ENCODE measurements at regions not wholly inside any gene's neighbourhood (a gene's known extent, or its start where the extent isn't known, plus 50 kb on each side); places are given as distances from the start of the nearest gene placed in this dataset.

DNA sequence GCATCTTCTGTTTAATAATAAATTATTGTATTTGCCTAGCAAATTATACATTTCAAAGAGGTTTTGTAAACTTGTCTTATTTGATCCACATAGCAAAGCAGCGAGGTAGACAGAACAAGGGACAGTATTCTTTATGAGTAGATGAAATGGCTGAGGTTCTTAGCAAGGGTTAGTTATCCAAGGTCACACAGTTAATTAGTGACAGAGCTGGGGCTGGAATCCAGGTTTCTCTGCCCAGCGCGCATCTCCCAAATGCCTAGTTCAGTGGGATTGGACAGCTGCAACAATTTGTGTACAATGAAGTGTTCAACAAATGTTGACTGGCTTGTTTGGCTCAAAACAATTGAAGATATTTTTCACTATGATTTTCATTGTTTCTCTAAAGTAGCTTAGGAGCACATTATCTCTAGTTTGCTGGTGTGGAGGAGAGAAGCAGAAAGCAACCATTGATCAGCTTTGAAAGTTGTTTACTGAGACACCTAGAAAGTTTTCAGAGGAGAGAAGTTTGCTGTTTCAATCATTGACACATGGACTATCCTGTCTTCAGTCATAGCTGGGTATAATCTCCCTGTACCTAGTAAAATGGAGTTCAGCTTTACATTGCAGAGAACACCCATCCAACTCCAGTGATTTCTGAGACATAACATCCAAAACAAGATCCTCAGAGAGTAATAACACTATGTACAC is 270.6 kb downstream of the FAT3 start:
- H3K27ac ChIP-seq (ENCODE audit: low read depth, low read length) = no peak overlapping the region
- H3K4me1 ChIP-seq (ENCODE audit: control insufficient read depth, insufficient read depth, low read length, unreplicated experiment) = no peaks in the 10 kb centered on the region
- H2AFZ ChIP-seq (ENCODE audit: low read length, unreplicated experiment) = no peak overlapping the region

DNA sequence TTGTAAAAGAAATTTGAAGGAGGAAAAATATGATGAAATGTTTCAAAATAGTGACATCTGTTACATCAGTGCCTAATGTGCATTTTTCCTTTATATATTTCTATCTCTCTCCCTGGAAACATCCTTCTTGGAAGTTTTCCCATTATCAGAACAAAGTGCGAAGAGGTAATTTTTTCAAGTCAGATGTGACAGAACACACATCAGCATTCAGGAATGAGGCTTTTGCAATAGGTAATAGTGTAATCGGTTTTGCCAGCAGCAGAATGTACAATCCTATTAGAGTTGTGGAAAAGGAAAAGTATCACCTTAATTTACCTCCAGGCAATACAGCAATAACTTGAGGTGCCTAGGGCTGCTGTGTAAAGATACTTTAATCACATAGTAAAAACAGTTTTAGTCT is 275.8 kb downstream of the FAT3 start:
- H2AFZ ChIP-seq (ENCODE audit: low read length, unreplicated experiment) = no peak overlapping the region
- H3K4me3 ChIP-seq (ENCODE audit: low read depth, low read length) = no peak overlapping the region
- H3K36me3 ChIP-seq (ENCODE audit: insufficient read depth, low read length) = no peaks in the 10 kb centered on the region
- no peaks in the 10 kb centered on the region; the same call in 1 of the 2 replicates for H3K27me3 ChIP-seq (ENCODE audit: insufficient read depth, low read length)
- H3K4me1 ChIP-seq (ENCODE audit: control insufficient read depth, insufficient read depth, low read length, unreplicated experiment) = no peaks in the 10 kb centered on the region
- no peaks in the 10 kb centered on the region for H3K79me2 ChIP-seq (ENCODE audit: control insufficient read depth, insufficient read depth, low read length, unreplicated experiment)
- no peak overlapping the region for H3K27ac ChIP-seq (ENCODE audit: low read depth, low read length)

More for the DNA sequence above, 270.6 kb downstream of the FAT3 start:
- H3K36me3 ChIP-seq (ENCODE audit: insufficient read depth, low read length) = no peaks in the 10 kb centered on the region
- no peaks in the 10 kb centered on the region for H3K79me2 ChIP-seq (ENCODE audit: control insufficient read depth, insufficient read depth, low read length, unreplicated experiment)
- H3K27me3 ChIP-seq (ENCODE audit: insufficient read depth, low read length) = no peaks in the 10 kb centered on the region
- no peak overlapping the region for H3K4me3 ChIP-seq (ENCODE audit: low read depth, low read length)

GRCh38 chr11:92501066-92501739 is 276.6 kb downstream of the FAT3 start:
- Histone ChIP-seq H3K36me3 (ENCODE audit: insufficient read depth, low read length) (no peaks in the 10 kb centered on the region), H3K27ac (ENCODE audit: low read depth, low read length) (no peak overlapping the region), H3K79me2 (ENCODE audit: control insufficient read depth, insufficient read depth, low read length, unreplicated experiment) (no peaks in the 10 kb centered on the region)

GRCh38 chr11:92504004-92504403 is 279.4 kb downstream of the FAT3 start:
- Histone ChIP-seq H3K27me3 (ENCODE audit: insufficient read depth, low read length) (no peaks in the 10 kb centered on the region; the same call in 1 of the 2 replicates), H3K4me3 (ENCODE audit: low read depth, low read length) (no peak overlapping the region), H3K79me2 (ENCODE audit: control insufficient read depth, insufficient read depth, low read length, unreplicated experiment) (no peaks in the 10 kb centered on the region), H2AFZ (ENCODE audit: low read length, unreplicated experiment) (no peak overlapping the region), H3K4me1 (ENCODE audit: control insufficient read depth, insufficient read depth, low read length, unreplicated experiment) (no peaks in the 10 kb centered on the region), H3K27ac (ENCODE audit: low read depth, low read length) (no peak overlapping the region), H3K36me3 (ENCODE audit: insufficient read depth, low read length) (no peaks in the 10 kb centered on the region)

More at GRCh38 chr11:92501066-92501739, 276.6 kb downstream of the FAT3 start:
- no peak overlapping the region for H2AFZ ChIP-seq (ENCODE audit: low read length, unreplicated experiment)
- no peaks in the 10 kb centered on the region; the same call in 1 of the 2 replicates for H3K27me3 ChIP-seq (ENCODE audit: insufficient read depth, low read length)
- no peaks in the 10 kb centered on the region for H3K4me1 ChIP-seq (ENCODE audit: control insufficient read depth, insufficient read depth, low read length, unreplicated experiment)
- no peak overlapping the region for H3K4me3 ChIP-seq (ENCODE audit: low read depth, low read length)

DNA sequence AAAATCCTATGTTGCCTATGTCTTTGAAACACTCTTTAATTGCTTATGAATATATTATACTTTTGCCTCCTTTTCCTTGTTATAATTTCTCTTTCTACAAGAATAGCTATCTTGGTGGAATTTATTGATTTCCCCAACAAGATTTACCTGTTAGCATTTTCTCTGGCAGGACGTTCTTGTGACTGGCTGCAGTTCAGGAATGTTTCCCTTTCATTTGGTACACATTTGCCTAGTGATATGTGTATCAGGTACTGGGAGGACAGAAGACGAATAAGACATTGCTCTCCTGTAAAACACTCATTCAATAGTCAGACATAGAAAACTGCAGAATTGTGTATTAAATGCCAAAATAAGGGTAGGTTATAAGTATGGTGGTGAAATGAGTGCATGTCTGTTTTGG is 279.9 kb downstream of the FAT3 start:
- Histone ChIP-seq H3K36me3 (ENCODE audit: insufficient read depth, low read length) (no peaks in the 10 kb centered on the region), H3K4me3 (ENCODE audit: low read depth, low read length) (no peak overlapping the region), H3K27me3 (ENCODE audit: insufficient read depth, low read length) (no peaks in the 10 kb centered on the region; the same call in 1 of the 2 replicates), H2AFZ (ENCODE audit: low read length, unreplicated experiment) (no peak overlapping the region), H3K79me2 (ENCODE audit: control insufficient read depth, insufficient read depth, low read length, unreplicated experiment) (no peaks in the 10 kb centered on the region), H3K27ac (ENCODE audit: low read depth, low read length) (no peak overlapping the region), H3K4me1 (ENCODE audit: control insufficient read depth, insufficient read depth, low read length, unreplicated experiment) (no peaks in the 10 kb centered on the region)

DNA sequence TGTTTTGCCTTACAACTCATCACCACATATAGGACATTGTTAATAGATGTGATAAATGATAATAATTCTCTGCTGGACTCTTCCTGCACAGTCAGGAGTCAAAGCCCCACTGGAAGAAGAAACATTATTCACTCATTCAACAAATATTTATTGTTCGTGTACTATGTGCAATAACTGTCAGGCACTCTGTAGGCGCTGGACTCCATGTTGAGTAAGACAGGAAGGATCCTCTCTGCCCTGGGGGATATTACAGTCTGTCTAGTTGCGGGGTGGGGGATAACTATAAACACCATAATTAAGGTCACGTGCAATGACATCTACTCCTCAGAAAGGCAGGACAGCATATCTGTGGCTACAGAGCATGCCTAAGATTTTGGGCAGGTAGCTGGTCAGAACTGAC is 281.1 kb downstream of the FAT3 start:
- Histone ChIP-seq H3K36me3 (ENCODE audit: insufficient read depth, low read length) (no peaks in the 10 kb centered on the region), H3K4me1 (ENCODE audit: control insufficient read depth, insufficient read depth, low read length, unreplicated experiment) (no peaks in the 10 kb centered on the region), H3K79me2 (ENCODE audit: control insufficient read depth, insufficient read depth, low read length, unreplicated experiment) (no peaks in the 10 kb centered on the region), H3K27ac (ENCODE audit: low read depth, low read length) (no peak overlapping the region), H2AFZ (ENCODE audit: low read length, unreplicated experiment) (no peak overlapping the region), H3K27me3 (ENCODE audit: insufficient read depth, low read length) (no peaks in the 10 kb centered on the region; the same call in 1 of the 2 replicates), H3K4me3 (ENCODE audit: low read depth, low read length) (no peak overlapping the region)

DNA sequence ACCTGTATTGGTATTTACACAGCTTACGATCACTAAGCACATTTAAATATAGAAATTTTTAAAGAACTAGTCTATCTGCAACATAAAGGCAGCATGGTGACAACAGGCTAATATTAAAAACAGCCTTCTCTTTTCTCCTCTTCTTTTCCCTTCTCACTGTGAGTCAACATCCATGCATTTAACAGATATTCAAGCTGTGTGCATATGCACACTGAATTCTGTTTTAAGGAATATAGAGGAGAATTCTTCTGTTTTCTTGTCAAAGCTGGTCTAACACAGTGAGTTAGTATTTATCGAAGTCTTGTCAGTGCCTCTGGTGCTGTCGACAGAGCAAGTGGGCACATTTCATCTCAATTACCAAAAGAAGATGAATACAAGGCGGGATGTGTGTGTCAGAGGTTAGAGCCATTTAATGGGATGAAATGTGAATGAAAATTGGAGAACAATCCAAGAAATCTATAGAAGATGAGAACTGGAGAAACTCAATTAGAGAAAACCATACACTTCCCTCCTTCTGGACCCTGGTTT is 282.3 kb downstream of the FAT3 start:
- Histone ChIP-seq H3K27me3 (ENCODE audit: insufficient read depth, low read length) (no peaks in the 10 kb centered on the region; the same call in 1 of the 2 replicates), H2AFZ (ENCODE audit: low read length, unreplicated experiment) (no peak overlapping the region), H3K36me3 (ENCODE audit: insufficient read depth, low read length) (no peaks in the 10 kb centered on the region), H3K4me3 (ENCODE audit: low read depth, low read length) (no peak overlapping the region), H3K4me1 (ENCODE audit: control insufficient read depth, insufficient read depth, low read length, unreplicated experiment) (no peaks in the 10 kb centered on the region), H3K27ac (ENCODE audit: low read depth, low read length) (no peak overlapping the region), H3K79me2 (ENCODE audit: control insufficient read depth, insufficient read depth, low read length, unreplicated experiment) (no peaks in the 10 kb centered on the region)

DNA sequence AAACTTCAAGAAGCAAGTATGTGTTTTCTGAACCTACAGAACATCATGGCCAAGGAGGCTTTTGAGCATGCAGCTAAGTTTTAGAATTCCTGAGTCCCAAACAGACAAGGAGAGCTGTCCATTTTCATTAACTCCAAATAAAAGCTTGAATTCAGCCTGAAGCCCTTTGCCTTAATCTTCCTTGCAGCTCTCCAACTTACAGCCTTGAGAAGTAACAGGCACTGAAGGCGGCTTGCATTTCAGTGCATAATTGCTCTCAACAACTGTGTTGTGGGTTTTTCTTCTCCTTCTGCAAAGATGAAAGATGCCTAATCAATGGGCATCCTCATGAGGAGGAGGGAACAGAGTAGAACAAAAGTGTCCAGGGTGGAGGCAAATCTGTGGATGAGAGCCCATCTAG is 286.0 kb downstream of the FAT3 start:
- no peaks in the 10 kb centered on the region for H3K79me2 ChIP-seq (ENCODE audit: control insufficient read depth, insufficient read depth, low read length, unreplicated experiment)
- H3K4me1 ChIP-seq (ENCODE audit: control insufficient read depth, insufficient read depth, low read length, unreplicated experiment) = no peaks in the 10 kb centered on the region
- no peak overlapping the region for H2AFZ ChIP-seq (ENCODE audit: low read length, unreplicated experiment)
- no peak overlapping the region for H3K27ac ChIP-seq (ENCODE audit: low read depth, low read length)
- no peak overlapping the region for H3K4me3 ChIP-seq (ENCODE audit: low read depth, low read length)
- no peaks in the 10 kb centered on the region; the same call in 1 of the 2 replicates for H3K27me3 ChIP-seq (ENCODE audit: insufficient read depth, low read length)
- no peaks in the 10 kb centered on the region for H3K36me3 ChIP-seq (ENCODE audit: insufficient read depth, low read length)

DNA sequence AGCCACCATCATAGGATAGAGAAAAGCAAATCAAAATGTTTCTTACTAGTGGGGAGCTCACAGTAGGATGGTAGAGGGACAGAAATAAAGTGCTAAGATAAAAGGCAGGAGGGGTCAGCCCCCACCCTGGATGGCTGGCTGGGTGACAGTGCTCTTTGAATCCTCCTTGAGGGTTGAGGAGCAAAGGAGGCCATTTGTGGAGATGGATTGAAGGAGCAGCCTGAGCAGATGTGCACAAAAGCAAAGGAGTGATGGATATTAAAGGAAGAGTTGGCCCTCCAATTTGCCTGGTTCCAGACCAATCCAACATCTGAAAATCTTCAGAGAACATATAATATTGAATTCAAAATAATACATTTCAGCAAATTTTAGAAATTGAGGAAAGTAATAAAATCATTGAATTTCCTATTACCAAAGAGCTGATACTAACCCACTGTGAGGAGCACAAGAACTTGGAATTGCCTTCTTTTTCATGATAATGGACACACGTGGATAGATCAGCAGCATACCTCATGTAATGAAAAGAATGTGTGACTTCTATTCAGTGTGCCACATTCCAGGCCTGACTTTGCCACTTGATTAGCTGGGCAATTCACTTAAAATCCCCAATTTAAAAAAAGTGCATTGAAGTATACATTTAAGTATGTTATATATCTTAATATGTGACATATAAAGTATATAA is 287.0 kb downstream of the FAT3 start:
- Histone ChIP-seq H3K27me3 (ENCODE audit: insufficient read depth, low read length) (no peaks in the 10 kb centered on the region; the same call in 1 of the 2 replicates), H3K4me3 (ENCODE audit: low read depth, low read length) (no peak overlapping the region), H3K79me2 (ENCODE audit: control insufficient read depth, insufficient read depth, low read length, unreplicated experiment) (no peaks in the 10 kb centered on the region), H3K4me1 (ENCODE audit: control insufficient read depth, insufficient read depth, low read length, unreplicated experiment) (no peaks in the 10 kb centered on the region), H3K27ac (ENCODE audit: low read depth, low read length) (no peak overlapping the region), H2AFZ (ENCODE audit: low read length, unreplicated experiment) (no peak overlapping the region), H3K36me3 (ENCODE audit: insufficient read depth, low read length) (no peaks in the 10 kb centered on the region)

DNA sequence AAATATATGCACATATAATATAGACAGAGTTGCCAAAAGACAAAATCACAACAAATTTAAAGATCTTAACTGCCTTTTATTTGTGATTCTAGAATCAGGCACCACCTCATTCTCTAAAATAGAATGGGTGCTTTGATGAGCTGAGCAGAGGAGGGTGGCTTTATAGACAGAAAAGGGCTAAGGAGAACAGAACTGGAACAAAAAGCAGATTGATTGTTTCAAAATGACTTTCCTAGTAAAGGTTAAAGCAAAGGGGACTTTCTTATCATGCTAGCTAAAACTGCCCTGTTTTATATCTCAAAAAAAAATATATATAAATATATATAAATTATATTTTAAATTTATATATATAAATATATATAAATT is 287.6 kb downstream of the FAT3 start:
- no peaks in the 10 kb centered on the region for H3K4me1 ChIP-seq (ENCODE audit: control insufficient read depth, insufficient read depth, low read length, unreplicated experiment)
- H2AFZ ChIP-seq (ENCODE audit: low read length, unreplicated experiment) = no peak overlapping the region
- H3K27ac ChIP-seq (ENCODE audit: low read depth, low read length) = no peak overlapping the region
- no peaks in the 10 kb centered on the region; the same call in 1 of the 2 replicates for H3K27me3 ChIP-seq (ENCODE audit: insufficient read depth, low read length)
- H3K4me3 ChIP-seq (ENCODE audit: low read depth, low read length) = no peak overlapping the region
- H3K36me3 ChIP-seq (ENCODE audit: insufficient read depth, low read length) = no peaks in the 10 kb centered on the region
- no peaks in the 10 kb centered on the region for H3K79me2 ChIP-seq (ENCODE audit: control insufficient read depth, insufficient read depth, low read length, unreplicated experiment)

All from ACC112 (cell line).